ENCODE measurements at regions not wholly inside any gene's neighbourhood (a gene's known extent, or its start where the extent isn't known, plus 50 kb on each side); places are given as distances from the start of the nearest gene placed in this dataset.

DNA sequence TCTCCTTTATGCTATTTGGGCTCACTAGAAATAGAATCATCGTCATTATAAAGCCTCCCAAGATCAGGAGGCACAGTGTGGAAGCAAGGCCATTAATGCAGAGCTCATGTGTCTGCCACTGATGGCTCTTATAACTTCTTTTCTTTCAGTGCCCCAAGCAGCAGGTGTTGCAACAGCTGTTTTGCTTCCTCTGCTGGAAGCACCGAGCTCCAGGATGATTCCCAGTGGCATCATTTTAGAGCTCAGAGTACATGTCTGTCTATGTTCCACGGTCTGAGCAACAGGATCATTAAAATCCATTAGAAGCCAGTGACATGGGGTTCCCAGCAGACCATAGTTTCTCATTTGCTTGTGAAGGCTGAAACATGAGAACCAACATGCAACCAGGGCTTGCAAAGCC is 803.0 kb upstream of the FAT3 start:
- DNase-seq = no peak

DNA sequence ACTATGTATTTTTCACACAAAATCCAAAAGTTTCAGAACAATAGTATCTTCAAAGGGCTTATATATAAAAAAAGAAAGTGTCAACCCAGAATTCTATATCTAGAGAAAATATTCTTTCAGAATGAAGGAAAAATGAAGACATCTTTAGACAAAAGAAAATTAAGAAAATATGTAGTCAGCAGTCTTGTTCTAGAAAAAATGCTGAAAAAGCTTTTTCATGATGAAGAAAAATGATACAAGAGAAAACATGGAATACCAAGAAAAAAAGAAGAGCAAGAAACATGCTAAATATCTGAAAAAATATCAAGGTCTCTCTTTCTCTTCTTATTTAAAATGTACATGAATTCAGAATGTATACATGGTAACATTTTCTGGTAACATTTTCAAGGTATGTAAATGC is 816.8 kb upstream of the FAT3 start:
- no peak for DNase-seq

GRCh38 chr11:91406009-91406408 is 818.6 kb upstream of the FAT3 start:
- no peak for DNase-seq

- DNase-seq = no peak
These were observed 820.3 kb upstream of the FAT3 start for GRCh38 chr11:91404344-91404743.

- DNase-seq = no peak
These were observed 827.5 kb upstream of the FAT3 start for GRCh38 chr11:91397134-91397468.

DNA sequence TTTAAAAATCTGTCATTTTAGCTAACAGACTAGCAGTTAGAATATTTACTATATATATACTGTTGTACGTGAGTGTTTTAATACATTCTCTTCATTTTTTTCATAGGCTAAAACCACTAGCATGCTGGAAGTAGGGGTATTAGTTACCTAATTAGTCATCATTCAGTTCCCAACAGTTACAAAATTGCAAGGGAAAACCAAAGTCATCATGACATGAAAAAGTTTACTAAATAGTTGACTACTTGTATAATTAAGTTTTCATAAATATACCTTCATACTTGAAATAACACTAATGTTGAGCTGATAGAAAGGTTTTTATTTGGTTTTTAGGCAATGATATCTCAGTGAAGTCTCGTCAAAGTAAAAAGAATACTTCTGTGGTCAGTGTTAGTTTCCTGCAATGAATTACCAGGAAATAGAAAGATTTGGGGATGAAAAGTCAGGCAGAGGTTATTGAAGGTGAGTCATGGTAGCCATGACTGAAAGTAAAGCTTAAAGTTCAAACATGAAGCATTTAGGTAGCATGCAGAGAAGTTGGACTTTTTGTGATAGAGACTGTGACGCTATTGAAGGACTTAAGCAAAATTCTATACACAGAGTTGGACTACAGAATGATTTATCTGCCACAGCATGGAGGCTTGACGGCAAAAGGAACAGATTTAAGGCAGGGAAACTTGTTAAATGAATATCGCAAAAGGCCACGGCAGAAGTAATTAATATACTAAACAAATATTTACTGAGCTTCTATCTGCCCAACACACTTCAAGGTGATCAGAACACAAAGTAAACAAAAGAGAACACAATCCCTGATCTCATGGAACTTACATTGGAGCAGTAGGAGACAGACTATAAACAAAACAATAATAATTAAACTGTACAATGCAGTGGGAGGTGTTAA is 828.1 kb upstream of the FAT3 start:
- DNase-seq = no peak

DNA sequence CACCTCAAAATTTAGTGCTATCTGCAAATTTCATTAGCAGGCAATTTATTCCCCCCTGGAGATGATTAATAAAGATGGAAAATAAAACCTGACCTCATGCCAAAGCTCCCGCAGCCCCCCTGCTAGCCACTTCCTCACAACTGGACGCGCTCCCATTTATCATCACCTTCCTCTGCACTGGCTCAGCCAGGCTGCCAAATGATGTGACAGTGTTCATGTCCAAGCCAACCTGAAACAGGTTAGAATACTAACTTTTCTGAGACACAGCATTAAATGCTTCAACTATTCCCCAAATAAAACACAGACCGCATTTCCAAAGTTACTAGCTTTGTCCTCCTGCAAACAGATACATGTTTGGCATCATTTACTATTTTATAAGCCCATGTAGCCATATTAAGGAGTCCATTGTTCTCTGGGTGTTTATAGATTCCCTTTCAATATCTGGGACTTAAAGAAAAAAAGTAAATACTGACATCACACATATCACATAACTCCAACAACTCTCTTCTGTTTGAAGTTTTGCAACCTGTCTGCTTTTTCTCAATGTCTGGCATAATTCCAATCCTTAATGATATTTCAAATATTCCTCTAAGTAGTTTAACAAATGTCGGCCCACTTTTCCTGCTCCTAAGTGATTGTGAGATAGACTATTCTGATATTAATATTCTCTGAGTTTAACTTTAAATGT is 829.7 kb upstream of the FAT3 start:
- DNase-seq = no peak

- no peak for DNase-seq
These were observed 830.4 kb upstream of the FAT3 start for GRCh38 chr11:91394073-91394726.

- DNase-seq = no peak
These were observed 841.7 kb upstream of the FAT3 start for GRCh38 chr11:91382946-91383345.

- no peak for DNase-seq
These were observed 849.8 kb upstream of the FAT3 start for GRCh38 chr11:91374794-91375193.

- DNase-seq = no peak
These were observed 851.1 kb upstream of the FAT3 start for GRCh38 chr11:91373497-91373896.

GRCh38 chr11:91366816-91367215 is 857.8 kb upstream of the FAT3 start:
- no peak for DNase-seq

DNA sequence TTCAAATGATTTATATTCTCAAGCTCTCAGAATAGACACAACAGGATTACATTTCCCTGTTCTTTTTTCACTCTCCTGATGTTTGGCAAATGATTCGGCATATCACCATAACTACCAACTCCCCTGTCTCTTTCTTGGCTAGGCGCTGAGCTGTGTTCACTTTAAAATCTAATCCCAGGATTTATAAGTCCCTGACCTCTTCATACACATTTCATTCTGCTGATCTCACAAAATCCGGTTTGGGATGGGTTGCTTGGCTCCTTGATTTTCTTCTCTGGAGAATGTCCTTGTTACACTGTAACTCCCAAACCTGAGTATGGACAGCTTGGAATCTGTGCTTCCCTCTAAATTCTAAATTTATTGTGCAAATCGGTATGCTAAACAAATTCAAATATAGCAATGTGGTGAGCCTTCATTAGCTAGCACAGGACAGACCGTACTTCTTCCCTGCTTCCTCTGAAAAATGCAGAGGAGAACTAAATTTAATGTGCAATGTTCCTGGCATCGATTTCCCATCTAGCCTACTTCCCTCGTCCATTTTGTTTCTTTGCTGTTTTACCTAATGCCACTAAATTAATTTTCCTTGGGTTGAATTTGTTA is 858.5 kb upstream of the FAT3 start:
- no peak for DNase-seq

DNA sequence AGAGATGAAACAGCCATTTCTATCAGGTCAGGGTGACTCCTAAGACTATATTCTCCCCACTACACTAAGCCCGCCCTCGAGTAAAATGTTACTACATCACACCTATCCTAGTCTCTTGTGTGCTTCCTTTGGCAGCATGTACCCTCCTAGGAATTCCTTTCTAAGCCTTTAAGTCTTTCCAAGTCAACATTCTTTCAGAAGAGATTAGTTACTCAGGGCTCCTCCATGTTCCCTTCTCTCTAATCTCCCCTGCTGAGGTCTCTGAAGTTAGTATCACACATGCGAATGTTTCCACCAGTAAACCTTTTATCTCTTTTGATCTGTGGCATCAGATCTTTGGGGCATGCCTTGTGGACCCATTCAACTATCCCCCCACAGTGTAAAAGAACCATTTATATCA is 873.7 kb upstream of the FAT3 start:
- DNase-seq = no peak

DNA sequence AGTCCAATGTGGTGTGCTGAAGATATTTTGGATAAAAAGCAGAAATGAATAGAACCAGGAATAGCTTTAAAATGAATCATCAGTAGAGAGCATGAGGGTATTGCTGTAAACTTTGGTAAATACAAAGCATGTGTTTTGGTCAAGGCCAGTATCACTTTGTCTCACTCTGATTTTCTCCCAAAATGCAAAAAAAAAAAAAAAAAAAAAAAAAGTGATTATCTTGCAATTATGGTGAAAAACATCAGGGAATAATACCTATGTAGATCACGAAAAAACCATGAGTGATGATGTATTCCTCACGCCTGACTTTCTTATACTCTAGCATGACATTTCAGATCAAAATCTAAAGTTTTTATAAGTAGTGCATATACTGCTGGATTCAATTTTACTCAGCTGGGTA is 897.9 kb upstream of the FAT3 start:
- no peak for DNase-seq

DNA sequence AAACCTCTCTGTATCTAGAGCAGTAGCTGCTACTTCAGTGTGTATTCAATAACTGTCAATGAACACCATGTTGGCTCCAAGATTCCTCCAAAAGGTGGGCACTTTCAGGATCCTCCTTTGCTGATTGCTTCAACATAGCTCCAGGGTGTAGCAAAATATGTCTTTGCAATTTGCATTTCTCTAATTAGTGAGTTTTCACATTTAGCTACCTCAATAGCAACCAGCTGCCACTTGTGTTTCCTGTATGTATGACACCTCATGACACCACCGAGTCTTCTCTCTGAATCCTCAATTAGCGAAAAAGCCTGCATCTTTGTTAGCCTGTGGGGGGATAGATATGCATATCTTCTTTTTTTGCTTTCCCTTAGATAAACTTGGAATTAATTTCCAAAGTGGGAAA is 898.3 kb upstream of the FAT3 start:
- no peak for DNase-seq

GRCh38 chr11:91314521-91314920 is 910.1 kb upstream of the FAT3 start:
- no peak for DNase-seq

GRCh38 chr11:91312541-91312940 is 912.1 kb upstream of the FAT3 start:
- no peak for DNase-seq

DNA sequence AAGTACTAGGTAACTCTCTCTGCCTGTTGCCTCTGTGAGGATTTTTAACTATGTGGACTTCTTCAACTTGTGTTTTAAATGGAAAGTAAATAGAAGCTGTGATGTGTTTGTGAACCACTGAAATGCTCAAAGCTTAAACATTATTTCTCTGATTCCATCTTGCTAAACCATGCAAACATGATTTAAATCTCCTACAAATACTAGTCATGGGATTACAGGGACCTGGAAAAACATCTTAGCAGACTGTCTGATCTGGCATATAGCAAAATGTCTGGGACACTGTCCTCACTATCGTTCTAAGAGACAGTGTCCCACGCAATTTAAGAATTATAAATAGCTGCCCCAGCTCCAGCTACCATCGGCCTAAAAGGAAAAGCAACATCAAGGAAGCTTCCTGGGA is 914.5 kb upstream of the FAT3 start:
- no peak for DNase-seq

DNA sequence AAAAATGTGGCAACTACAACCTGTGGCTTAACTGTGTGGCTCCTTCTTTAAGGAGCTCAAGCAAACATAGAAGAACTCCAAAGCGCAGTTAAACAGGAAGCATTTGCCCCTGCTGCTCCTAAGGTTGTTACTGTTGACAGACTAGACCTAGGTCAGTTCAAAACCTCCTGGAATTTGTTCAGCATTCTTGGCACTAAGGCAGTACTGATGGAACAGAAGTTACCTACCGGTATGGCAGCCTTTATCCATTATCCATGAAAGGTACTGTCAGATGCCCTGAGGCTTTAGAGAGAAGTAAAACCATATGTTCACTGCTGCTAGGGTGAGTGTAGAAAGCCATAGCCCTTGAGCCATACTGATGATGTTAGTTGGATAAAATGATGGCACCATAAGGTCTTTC is 916.5 kb upstream of the FAT3 start:
- no peak for DNase-seq

GRCh38 chr11:91305402-91305801 is 919.2 kb upstream of the FAT3 start:
- DNase-seq = no peak

DNA sequence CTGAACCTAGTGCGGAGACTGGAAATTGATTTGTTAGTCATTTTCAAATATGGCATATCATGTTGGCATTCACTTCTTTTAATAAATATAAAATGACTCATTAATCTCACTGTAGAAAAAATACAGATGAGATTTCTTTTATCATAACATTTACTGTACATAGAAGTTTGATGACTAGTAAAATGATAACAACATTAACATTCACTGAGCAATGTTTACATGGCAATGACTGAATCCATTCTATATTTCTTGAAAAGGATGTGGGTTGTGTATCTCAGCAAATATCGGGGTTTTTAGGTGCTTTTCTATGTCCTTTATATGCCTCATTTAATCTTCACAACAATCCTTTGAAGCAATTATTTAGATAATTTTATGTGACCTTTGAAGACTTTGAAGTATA is 920.9 kb upstream of the FAT3 start:
- no peak for DNase-seq

- DNase-seq = no peak
These were observed 924.6 kb upstream of the FAT3 start for GRCh38 chr11:91299980-91300379.

GRCh38 chr11:91296629-91297028 is 928.0 kb upstream of the FAT3 start:
- no peak for DNase-seq

Data from dermis blood vessel endothelial cell (primary cell).